AG08396 (cell line): ENCODE measurements at regions not wholly inside any gene's neighbourhood (a gene's known extent, or its start where the extent isn't known, plus 50 kb on each side); places are given as distances from the start of the nearest gene placed in this dataset.
"Not testable (repeated sequence)": the region's sequence is repeated elsewhere in the genome, so short reads cannot be mapped to it uniquely, and the experiment has no call there.

Experiments
- DNase-seq: peaks from one replicate; pipeline ENCODE4 v3.0.0; 2012; ENCODE audit warnings: low spot score, mixed read lengths

- no peak for DNase-seq
Observed at GRCh38 chr1:9465640-9466039, 73.6 kb upstream of the SLC25A33 start.

GRCh38 chr1:9466780-9467758 is 72.2 kb upstream of the SLC25A33 start:
- DNase-seq, result no peak

GRCh38 chr1:9469882-9470281 is 69.4 kb upstream of the SLC25A33 start:
- not testable (repeated sequence) for DNase-seq

- DNase-seq, result no peak
Observed at GRCh38 chr1:9471679-9472078, 67.6 kb upstream of the SLC25A33 start.

- no peak for DNase-seq
Observed at GRCh38 chr1:9472386-9473031, 66.8 kb upstream of the SLC25A33 start.

GRCh38 chr1:9473032-9473807 is 66.0 kb upstream of the SLC25A33 start:
- peak; percentile 95 for DNase-seq

GRCh38 chr1:9475061-9475627 is 64.1 kb upstream of the SLC25A33 start:
- DNase-seq, result no peak

GRCh38 chr1:9476790-9477463 is 62.3 kb upstream of the SLC25A33 start:
- no peak for DNase-seq

GRCh38 chr1:9477535-9477934 is 61.7 kb upstream of the SLC25A33 start:
- DNase-seq, result no peak

- DNase-seq, result no peak
Observed at GRCh38 chr1:9478021-9478420, 61.2 kb upstream of the SLC25A33 start.

- no peak for DNase-seq
Observed at GRCh38 chr1:9481048-9481447, 58.2 kb upstream of the SLC25A33 start.

GRCh38 chr1:9482403-9482802 is 56.9 kb upstream of the SLC25A33 start:
- DNase-seq, result no peak

- no peak for DNase-seq
Observed at GRCh38 chr1:9482816-9483572, 56.3 kb upstream of the SLC25A33 start.

GRCh38 chr1:9486466-9487140 is 52.7 kb upstream of the SLC25A33 start:
- no peak for DNase-seq
